ENCODE measurements at regions not wholly inside any gene's neighbourhood (a gene's known extent, or its start where the extent isn't known, plus 50 kb on each side); places are given as distances from the start of the nearest gene placed in this dataset.

DNA sequence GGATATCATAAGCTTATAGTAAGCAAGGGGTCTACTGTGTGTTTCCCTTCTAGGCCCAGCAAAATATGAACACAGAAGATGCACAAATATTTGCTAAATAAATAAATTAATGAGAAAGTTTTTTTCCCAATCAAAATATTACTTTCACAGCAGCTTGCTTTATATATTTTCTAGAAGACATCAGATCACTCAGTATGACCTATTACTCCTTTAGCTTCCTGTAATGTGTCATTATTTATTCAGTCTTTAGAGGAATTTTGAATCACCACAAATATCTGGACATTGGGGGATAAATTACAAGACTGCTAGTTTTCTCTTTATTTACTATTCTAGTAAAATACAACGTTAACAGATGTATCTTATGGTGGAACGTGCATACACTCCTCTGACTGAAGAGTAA, 765.8 kb upstream of the POM121L12 start:
- TF ChIP-seq, protein P1, sequence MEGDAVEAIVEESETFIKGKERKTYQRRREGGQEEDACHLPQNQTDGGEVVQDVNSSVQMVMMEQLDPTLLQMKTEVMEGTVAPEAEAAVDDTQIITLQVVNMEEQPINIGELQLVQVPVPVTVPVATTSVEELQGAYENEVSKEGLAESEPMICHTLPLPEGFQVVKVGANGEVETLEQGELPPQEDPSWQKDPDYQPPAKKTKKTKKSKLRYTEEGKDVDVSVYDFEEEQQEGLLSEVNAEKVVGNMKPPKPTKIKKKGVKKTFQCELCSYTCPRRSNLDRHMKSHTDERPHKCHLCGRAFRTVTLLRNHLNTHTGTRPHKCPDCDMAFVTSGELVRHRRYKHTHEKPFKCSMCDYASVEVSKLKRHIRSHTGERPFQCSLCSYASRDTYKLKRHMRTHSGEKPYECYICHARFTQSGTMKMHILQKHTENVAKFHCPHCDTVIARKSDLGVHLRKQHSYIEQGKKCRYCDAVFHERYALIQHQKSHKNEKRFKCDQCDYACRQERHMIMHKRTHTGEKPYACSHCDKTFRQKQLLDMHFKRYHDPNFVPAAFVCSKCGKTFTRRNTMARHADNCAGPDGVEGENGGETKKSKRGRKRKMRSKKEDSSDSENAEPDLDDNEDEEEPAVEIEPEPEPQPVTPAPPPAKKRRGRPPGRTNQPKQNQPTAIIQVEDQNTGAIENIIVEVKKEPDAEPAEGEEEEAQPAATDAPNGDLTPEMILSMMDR (IDR thresholded peaks at IDR 0.05), result no peak
- no peak for TF ChIP-seq POLR2A (IDR thresholded peaks at IDR 0.05)

Measured in thyroid gland (tissue), 4 donors.